Osteocyte (in vitro differentiated cells): ENCODE measurements at regions not wholly inside any gene's neighbourhood (a gene's known extent, or its start where the extent isn't known, plus 50 kb on each side); places are given as distances from the start of the nearest gene placed in this dataset.

ENCODE experiments used
- DNase-seq: peaks from one replicate; pipeline ENCODE4 v3.0.0; 2021; ENCODE audit warnings: mixed read lengths; ENCODE audit not compliant: unreplicated experiment; ENCODE audit errors: extremely low spot score
- H3K27ac Mint-ChIP-seq: one replicate; pipeline ENCODE4 v1.8.0; 2021; ENCODE audit warnings: mild to moderate bottlenecking, mixed read lengths; ENCODE audit not compliant: unreplicated experiment
- H3K27me3 Mint-ChIP-seq: one replicate; pipeline ENCODE4 v1.8.0; 2021; ENCODE audit warnings: mixed read lengths; ENCODE audit not compliant: unreplicated experiment
- H3K36me3 Mint-ChIP-seq: one replicate; pipeline ENCODE4 v1.8.0; 2021; ENCODE audit warnings: mixed read lengths; ENCODE audit not compliant: unreplicated experiment
- H3K4me1 Mint-ChIP-seq: one replicate; pipeline ENCODE4 v1.8.0; 2021; ENCODE audit warnings: mixed read lengths; ENCODE audit not compliant: unreplicated experiment
- H3K4me3 Mint-ChIP-seq: one replicate; pipeline ENCODE4 v1.8.0; 2021; ENCODE audit warnings: mild to moderate bottlenecking, moderate library complexity, mixed read lengths; ENCODE audit not compliant: unreplicated experiment
- H3K9me3 Mint-ChIP-seq: one replicate; pipeline ENCODE4 v1.8.0; 2021; ENCODE audit warnings: mixed read lengths; ENCODE audit not compliant: unreplicated experiment
- CTCF ChIP-seq: fragments of 200-600 bp; sonication (generic); IDR thresholded peaks from 2 replicates; pipeline ENCODE4 v1.5.0; 2021; ENCODE audit warnings: antibody characterized with exemption, mild to moderate bottlenecking, moderate library complexity

GRCh38 chr2:120490091-120490798 is 144.3 kb downstream of the INHBB start:
- no peak for TF ChIP-seq CTCF
- no peak overlapping the region for H3K4me3 Mint-ChIP-seq
- H3K9me3 Mint-ChIP-seq, result no peaks in the 10 kb centered on the region
- DNase-seq, result no peak
- no peaks in the 10 kb centered on the region for H3K4me1 Mint-ChIP-seq
- no peak overlapping the region for H3K27ac Mint-ChIP-seq
- no peaks in the 10 kb centered on the region for H3K36me3 Mint-ChIP-seq
- H3K27me3 Mint-ChIP-seq, result peaks cover 68% of the 10 kb centered on the region

- H3K9me3 Mint-ChIP-seq, result no peaks in the 10 kb centered on the region
- no peaks in the 10 kb centered on the region for H3K4me1 Mint-ChIP-seq
- no peak overlapping the region for H3K4me3 Mint-ChIP-seq
- peaks cover 69% of the 10 kb centered on the region for H3K27me3 Mint-ChIP-seq
- TF ChIP-seq CTCF, result no peak
- H3K36me3 Mint-ChIP-seq, result no peaks in the 10 kb centered on the region
- no peak overlapping the region for H3K27ac Mint-ChIP-seq
- DNase-seq, result no peak
These were observed 145.2 kb downstream of the INHBB start for GRCh38 chr2:120491111-120491625.

GRCh38 chr2:120493231-120493630 is 147.3 kb downstream of the INHBB start:
- no peak overlapping the region for H3K4me3 Mint-ChIP-seq
- peaks cover 66% of the 10 kb centered on the region for H3K27me3 Mint-ChIP-seq
- no peaks in the 10 kb centered on the region for H3K9me3 Mint-ChIP-seq
- no peak overlapping the region for H3K27ac Mint-ChIP-seq
- no peaks in the 10 kb centered on the region for H3K4me1 Mint-ChIP-seq
- H3K36me3 Mint-ChIP-seq, result no peaks in the 10 kb centered on the region
- no peak for TF ChIP-seq CTCF
- DNase-seq, result no peak

- no peak for DNase-seq
- no peak for TF ChIP-seq CTCF
- Mint-ChIP-seq H3K4me1 (no peaks in the 10 kb centered on the region), H3K4me3 (no peak overlapping the region), H3K36me3 (no peaks in the 10 kb centered on the region), H3K27ac (no peak overlapping the region), H3K27me3 (peaks cover 60% of the 10 kb centered on the region), H3K9me3 (no peaks in the 10 kb centered on the region)
These were observed 148.5 kb downstream of the INHBB start for GRCh38 chr2:120494446-120494845.

GRCh38 chr2:120495586-120495985 is 149.7 kb downstream of the INHBB start:
- no peak for DNase-seq
- Mint-ChIP-seq H3K9me3 (no peaks in the 10 kb centered on the region), H3K27ac (no peak overlapping the region), H3K27me3 (peaks cover 60% of the 10 kb centered on the region), H3K4me1 (no peaks in the 10 kb centered on the region), H3K36me3 (no peaks in the 10 kb centered on the region), H3K4me3 (no peak overlapping the region)
- no peak for TF ChIP-seq CTCF
